HL-60 (cell line): ENCODE measurements at regions not wholly inside any gene's neighbourhood (a gene's known extent, or its start where the extent isn't known, plus 50 kb on each side); places are given as distances from the start of the nearest gene placed in this dataset.

Experiments used
- CTCF ChIP-seq: IDR thresholded peaks from one replicate; pipeline ENCODE4 v1.5.1; 2011; ENCODE audit warnings: low read length, control low read depth, inconsistent platforms; ENCODE audit not compliant: insufficient read depth
- POLR2AphosphoS5 ChIP-seq: IDR thresholded peaks from 2 replicates; pipeline ENCODE4 v1.6.1; 2012; ENCODE audit warnings: low read depth
- REST ChIP-seq: IDR thresholded peaks from 2 replicates; pipeline ENCODE4 v1.6.1; 2012; ENCODE audit warnings: low read depth; ENCODE audit not compliant: insufficient replicate concordance
- SPI1 ChIP-seq: IDR thresholded peaks from 2 replicates; pipeline ENCODE4 v1.6.1; 2012; ENCODE audit warnings: low read depth, mild to moderate bottlenecking, borderline replicate concordance

- TF ChIP-seq CTCF (no peak), POLR2AphosphoS5 (no peak), SPI1 (no peak), REST (no peak)
Measured at GRCh38 chr10:57513637-57514036, 754.1 kb downstream of the IPMK start.
